GM23338 (cell line): ENCODE measurements at regions not wholly inside any gene's neighbourhood (a gene's known extent, or its start where the extent isn't known, plus 50 kb on each side); places are given as distances from the start of the nearest gene placed in this dataset.

Source experiments
- ATAC-seq: fragments of 200-7000 bp; cut with Tn5 transposase; 3 replicates; pipeline ENCODE4 v1.9.1; 2020
- DNase-seq: peaks from one replicate; pipeline ENCODE4 v3.0.0-alpha.2; 2015; ENCODE audit warnings: low spot score
- H2AFZ ChIP-seq: fragments of 200-600 bp; sonication (generic); 2 replicates; pipeline ENCODE4 v1.8.0; 2016; ENCODE audit warnings: antibody characterized with exemption, mild to moderate bottlenecking, moderate library complexity
- H3F3A ChIP-seq: fragments of 200-600 bp; sonication (generic); replicated peaks from 2 replicates; pipeline ENCODE4 v1.8.0; 2017; ENCODE audit warnings: antibody characterized with exemption, mixed run types, low read depth
- H3K27ac ChIP-seq: fragments of 200-600 bp; sonication (generic); 2 replicates; pipeline ENCODE4 v1.6.1; 2016; ENCODE audit warnings: low read depth
- H3K27me3 ChIP-seq: fragments of 200-600 bp; sonication (generic); 2 replicates; pipeline ENCODE4 v1.8.0; 2016; ENCODE audit warnings: mild to moderate bottlenecking, mixed run types, moderate library complexity; ENCODE audit not compliant: insufficient read depth
- H3K36me3 ChIP-seq: fragments of 200-600 bp; sonication (generic); 2 replicates; pipeline ENCODE4 v1.8.0; 2016; ENCODE audit warnings: mild to moderate bottlenecking; ENCODE audit not compliant: insufficient read depth
- H3K4me1 ChIP-seq: fragments of 200-600 bp; sonication (generic); 2 replicates; pipeline ENCODE4 v1.8.0; 2016; ENCODE audit warnings: mild to moderate bottlenecking, moderate library complexity; ENCODE audit not compliant: insufficient read depth
- H3K4me2 ChIP-seq: fragments of 200-600 bp; sonication (generic); 2 replicates; pipeline ENCODE4 v1.7.1; 2017; ENCODE audit warnings: mixed run types
- H3K4me3 ChIP-seq: fragments of 200-600 bp; sonication (generic); 2 replicates; pipeline ENCODE4 v1.6.1; 2016; ENCODE audit warnings: mixed run types
- H3K79me2 ChIP-seq: fragments of 200-600 bp; sonication (generic); replicated peaks from 2 replicates; pipeline ENCODE4 v1.8.0; 2017; ENCODE audit warnings: mild to moderate bottlenecking; ENCODE audit not compliant: insufficient read depth
- H3K9me2 ChIP-seq: fragments of 200-600 bp; sonication (generic); 2 replicates; pipeline ENCODE4 v1.8.0; 2017; ENCODE audit not compliant: insufficient read depth
- H4K20me1 ChIP-seq: fragments of 200-600 bp; sonication (generic); replicated peaks from 2 replicates; pipeline ENCODE4 v1.8.0; 2017; ENCODE audit warnings: mild to moderate bottlenecking; ENCODE audit not compliant: insufficient read depth
- H3K27ac Mint-ChIP-seq: 2 replicates; pipeline ENCODE4 v1.8.0; 2020; ENCODE audit warnings: inconsistent platforms, mild to moderate bottlenecking, moderate library complexity, mixed read lengths
- H3K27me3 Mint-ChIP-seq: 3 replicates; pipeline ENCODE4 v1.8.0; 2022; ENCODE audit warnings: low read depth, mild to moderate bottlenecking, moderate library complexity, mixed read lengths, inconsistent platforms; ENCODE audit not compliant: insufficient read depth, poor library complexity
- H3K36me3 Mint-ChIP-seq: 3 replicates; pipeline ENCODE4 v1.8.0; 2021; ENCODE audit warnings: low read depth, mild to moderate bottlenecking, inconsistent platforms, moderate library complexity, mixed read lengths
- H3K4me1 Mint-ChIP-seq: 3 replicates; pipeline ENCODE4 v1.8.0; 2020; ENCODE audit warnings: mild to moderate bottlenecking, inconsistent platforms, mixed read lengths
- H3K4me3 Mint-ChIP-seq: 3 replicates; pipeline ENCODE4 v1.8.0; 2021; ENCODE audit warnings: moderate library complexity, mild to moderate bottlenecking, inconsistent platforms, mixed read lengths
- H3K9me3 Mint-ChIP-seq: 3 replicates; pipeline ENCODE4 v1.8.0; 2020; ENCODE audit warnings: moderate library complexity, mild to moderate bottlenecking, inconsistent platforms, mixed read lengths
- CREB1 ChIP-seq: fragments of 250-450 bp; sonication (Bioruptor Pico); IDR thresholded peaks from 2 replicates; pipeline ENCODE4 v1.5.0; 2020; ENCODE audit warnings: low read depth, mild to moderate bottlenecking, moderate library complexity
- CTCF ChIP-seq, 2 experiments: fragments of 200-600 bp in 1 of 2; sonication (generic) in 1 of 2; conservative IDR thresholded peaks; 2 replicates each; pipeline versions ENCODE4 v1.5.1 to v1.6.1; 2016 to 2017; ENCODE audit warnings: antibody characterized with exemption in 2 of 2, low read depth in 2 of 2, mild to moderate bottlenecking in 2 of 2, moderate library complexity in 1 of 2
- EZH2 ChIP-seq: fragments of 200-600 bp; sonication (generic); IDR thresholded peaks from one replicate; pipeline ENCODE4 v1.8.0; 2017; ENCODE audit warnings: antibody characterized with exemption, mild to moderate bottlenecking, low read depth; ENCODE audit not compliant: unreplicated experiment
- EZH2phosphoT487 ChIP-seq: fragments of 200-600 bp; sonication (generic); IDR thresholded peaks from one replicate; pipeline ENCODE4 v1.8.1; 2018; ENCODE audit warnings: antibody characterized with exemption; ENCODE audit not compliant: unreplicated experiment
- JUNB ChIP-seq: IDR thresholded peaks from one replicate; pipeline ENCODE4 v1.6.1; 2016; ENCODE audit warnings: antibody characterized with exemption; ENCODE audit not compliant: unreplicated experiment
- NANOG ChIP-seq: IDR thresholded peaks from 2 replicates; pipeline ENCODE4 v1.6.1; 2016; ENCODE audit warnings: antibody characterized with exemption, borderline replicate concordance
- POLR2AphosphoS5 ChIP-seq: IDR thresholded peaks from 2 replicates; pipeline ENCODE4 v1.6.1; 2016; ENCODE audit warnings: antibody characterized with exemption, low read depth
- REST ChIP-seq: IDR thresholded peaks from one replicate; pipeline ENCODE4 v1.6.1; 2018; ENCODE audit warnings: antibody characterized with exemption; ENCODE audit not compliant: unreplicated experiment
- STAT1 ChIP-seq: IDR thresholded peaks from one replicate; pipeline ENCODE4 v1.6.1; 2016; ENCODE audit warnings: antibody characterized with exemption; ENCODE audit not compliant: unreplicated experiment
- ZNF331 ChIP-seq: fragments of 250-450 bp; sonication (Bioruptor Pico); IDR thresholded peaks from 2 replicates; pipeline ENCODE4 v1.5.0; 2020; ENCODE audit warnings: low read depth, mild to moderate bottlenecking, moderate library complexity
- ZNF462 ChIP-seq: fragments of 250-450 bp; sonication (Bioruptor Pico); IDR thresholded peaks from 2 replicates; pipeline ENCODE4 v1.5.0; 2020; ENCODE audit warnings: mild to moderate bottlenecking, moderate library complexity

GRCh38 chr21:20527731-20528460, 470.3 kb upstream of the NCAM2 start (continued):
- TF ChIP-seq CTCF (conservative IDR thresholded peaks at IDR 0.05; ENCODE audit: low read depth in 2 of 2) (no peak), STAT1 (no peak), CREB1 (CRISPR knock-in tag) (no peak), NANOG (no peak), ZNF331 (CRISPR knock-in tag) (no peak), EZH2phosphoT487 (no peak), POLR2AphosphoS5 (no peak), REST (no peak)

- no peak for DNase-seq
- H3K27ac ChIP-seq: no peak overlapping the region
- H2AFZ ChIP-seq: no peak overlapping the region
- no peaks in the 10 kb centered on the region for H3K27me3 ChIP-seq
- ATAC-seq: no peak
- Mint-ChIP-seq H3K36me3 (peaks cover 2% of the 10 kb centered on the region; the same call in 1 of the 3 replicates), H3K4me3 (no peak overlapping the region), H3K27ac (no peak overlapping the region), H3K4me1 (no peaks in the 10 kb centered on the region), H3K9me3 (peaks cover 4% of the 10 kb centered on the region; the same call in 1 of the 3 replicates), H3K27me3 (peaks cover 1% of the 10 kb centered on the region)
- no peaks in the 10 kb centered on the region for H3K9me2 ChIP-seq
- H3K4me3 ChIP-seq: no peak overlapping the region
- H3F3A ChIP-seq: no peaks in the 10 kb centered on the region
- H3K79me2 ChIP-seq: no peaks in the 10 kb centered on the region
- H4K20me1 ChIP-seq: no peaks in the 10 kb centered on the region
- no peaks in the 10 kb centered on the region for H3K4me1 ChIP-seq
- no peak overlapping the region for H3K4me2 ChIP-seq
- no peaks in the 10 kb centered on the region for H3K36me3 ChIP-seq
- no peak for TF ChIP-seq STAT1
- no peak for TF ChIP-seq JUNB
- no peak for TF ChIP-seq ZNF462 (CRISPR knock-in tag)
- no peak for TF ChIP-seq CTCF (conservative IDR thresholded peaks at IDR 0.05; ENCODE audit: low read depth in 2 of 2)
- TF ChIP-seq EZH2: no peak
These were observed 461.1 kb upstream of the NCAM2 start for GRCh38 chr21:20537130-20537529.
